GM12873 (cell line): ENCODE measurements at regions not wholly inside any gene's neighbourhood (a gene's known extent, or its start where the extent isn't known, plus 50 kb on each side); places are given as distances from the start of the nearest gene placed in this dataset.
A peak's percentile ranks its signal among the peaks of the same experiment; 100 is the strongest.

ENCODE experiments used
- CTCF ChIP-seq: IDR thresholded peaks from 2 replicates; pipeline ENCODE4 v1.5.1; 2012; ENCODE audit warnings: low read depth, mild to moderate bottlenecking, moderate library complexity, low read length, control low read depth; ENCODE audit not compliant: insufficient read depth; ENCODE audit errors: missing control alignments

- TF ChIP-seq CTCF, result peak; percentile 12
Measured at GRCh38 chr1:189220750-189221149, 1256.9 kb downstream of the BRINP3 start.

GRCh38 chr1:189226779-189227178 lies 1250.9 kb downstream of the BRINP3 start:
- TF ChIP-seq CTCF, result no peak

GRCh38 chr1:189237008-189237407 lies 1240.7 kb downstream of the BRINP3 start:
- no peak for TF ChIP-seq CTCF

GRCh38 chr1:189253601-189254350 lies 1223.9 kb downstream of the BRINP3 start:
- TF ChIP-seq CTCF, result no peak

- no peak for TF ChIP-seq CTCF
Measured at GRCh38 chr1:189269011-189269410, 1208.7 kb downstream of the BRINP3 start.

- no peak for TF ChIP-seq CTCF
Measured at GRCh38 chr1:189274267-189274666, 1203.4 kb downstream of the BRINP3 start.

GRCh38 chr1:189275796-189276195 lies 1201.9 kb downstream of the BRINP3 start:
- TF ChIP-seq CTCF, result no peak
